GM19372 (cell line): ENCODE measurements at regions not wholly inside any gene's neighbourhood (a gene's known extent, or its start where the extent isn't known, plus 50 kb on each side); places are given as distances from the start of the nearest gene placed in this dataset.
"Not testable (repeated sequence)": the region's sequence is repeated elsewhere in the genome, so short reads cannot be mapped to it uniquely, and the experiment has no call there.

ENCODE experiments used
- ATAC-seq: cut with Tn5 transposase; IDR thresholded peaks from one replicate; pipeline ENCODE4 v1.9.1; 2021; ENCODE audit warnings: mild to moderate bottlenecking, low read depth, moderate library complexity; ENCODE audit not compliant: unreplicated experiment

- ATAC-seq: no peak
These were observed 75.5 kb upstream of the RIMS1 start for GRCh38 chr6:71810880-71811279.

DNA sequence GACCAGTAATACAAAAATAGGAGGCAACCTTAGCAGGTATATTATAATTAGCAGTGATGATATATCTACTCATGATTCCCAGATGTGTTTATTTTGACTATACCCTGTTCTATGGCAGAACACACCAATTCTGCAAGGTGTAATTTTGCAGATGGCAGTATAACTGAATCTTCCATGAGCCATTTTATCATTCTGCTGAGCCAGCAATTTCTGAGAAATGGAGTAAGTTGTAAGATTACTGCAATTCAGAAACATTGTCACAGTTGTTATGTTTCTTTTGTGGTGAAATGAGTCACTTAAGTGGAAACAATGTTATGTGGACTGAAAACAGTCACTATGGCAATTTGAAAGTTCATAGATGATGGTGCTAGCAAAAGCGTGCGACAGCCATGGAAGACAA is 63.7 kb upstream of the RIMS1 start:
- no peak for ATAC-seq

GRCh38 chr6:71832110-71832764 is 54.1 kb upstream of the RIMS1 start:
- ATAC-seq: not testable (repeated sequence)
